GM21825 (cell line): ENCODE measurements at regions not wholly inside any gene's neighbourhood (a gene's known extent, or its start where the extent isn't known, plus 50 kb on each side); places are given as distances from the start of the nearest gene placed in this dataset.
"Not testable (repeated sequence)": the region's sequence is repeated elsewhere in the genome, so short reads cannot be mapped to it uniquely, and the experiment has no call there.

Experiments
- ATAC-seq: cut with Tn5 transposase; IDR thresholded peaks from one replicate; pipeline ENCODE4 v1.9.1; 2021; ENCODE audit warnings: mild to moderate bottlenecking, moderate library complexity; ENCODE audit not compliant: unreplicated experiment

DNA sequence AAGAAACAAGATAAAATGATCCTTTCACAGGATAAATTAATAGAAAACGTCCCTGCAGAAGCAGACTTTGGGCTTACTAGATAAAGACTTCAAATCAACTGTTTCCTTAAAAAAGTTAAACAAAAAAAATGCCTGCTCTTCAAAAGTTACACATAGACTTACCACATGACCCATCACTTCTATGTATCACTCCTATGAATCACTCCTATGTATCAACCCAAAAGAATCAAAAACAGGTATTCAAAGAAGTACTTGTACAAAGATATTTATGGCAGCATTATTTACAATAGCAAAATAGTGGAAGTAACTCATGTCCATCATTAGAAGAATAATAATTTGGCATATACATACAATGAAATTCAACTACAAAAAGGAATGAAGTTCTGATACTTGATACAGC is 56.3 kb upstream of the PRDM9 start:
- ATAC-seq, result no peak

DNA sequence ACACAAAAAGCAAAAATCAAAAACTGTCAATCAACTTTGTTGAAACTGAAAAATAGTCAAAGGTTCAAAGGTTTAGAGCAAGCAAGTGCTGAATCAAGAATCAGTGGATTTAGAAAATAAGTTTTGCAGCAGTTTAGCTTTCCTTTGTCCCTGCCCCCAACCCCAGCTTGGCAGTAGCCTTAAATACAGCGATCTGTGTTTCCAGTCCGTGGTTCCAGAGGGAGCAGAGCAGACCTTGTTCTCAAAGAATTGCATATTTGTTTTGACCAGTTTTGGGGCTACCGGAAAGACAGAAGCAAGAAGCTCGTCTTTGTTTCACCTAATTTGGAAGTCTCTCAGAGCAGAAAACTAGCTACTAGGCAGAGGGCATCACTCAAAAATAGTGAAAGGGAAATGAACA is 57.2 kb upstream of the PRDM9 start:
- no peak for ATAC-seq

DNA sequence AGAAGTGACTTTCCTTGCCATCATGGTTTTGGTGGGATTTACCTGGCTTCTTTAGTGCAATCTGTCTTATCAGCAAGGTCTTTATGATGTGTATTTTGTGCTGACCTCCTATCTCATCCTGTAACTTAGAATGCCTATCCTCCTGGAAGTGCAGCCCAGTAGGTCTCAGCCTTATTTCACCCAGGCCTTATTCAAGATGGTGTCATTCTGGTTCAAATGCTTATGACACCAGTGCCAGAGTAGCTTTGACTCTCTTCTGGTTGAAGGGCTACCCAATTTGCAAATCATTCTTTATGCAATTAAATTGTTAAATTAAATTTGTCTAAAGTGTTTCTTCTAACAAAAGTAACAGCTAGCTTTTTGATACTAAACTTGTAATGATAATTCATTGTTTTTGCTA is 58.8 kb upstream of the PRDM9 start:
- no peak for ATAC-seq

DNA sequence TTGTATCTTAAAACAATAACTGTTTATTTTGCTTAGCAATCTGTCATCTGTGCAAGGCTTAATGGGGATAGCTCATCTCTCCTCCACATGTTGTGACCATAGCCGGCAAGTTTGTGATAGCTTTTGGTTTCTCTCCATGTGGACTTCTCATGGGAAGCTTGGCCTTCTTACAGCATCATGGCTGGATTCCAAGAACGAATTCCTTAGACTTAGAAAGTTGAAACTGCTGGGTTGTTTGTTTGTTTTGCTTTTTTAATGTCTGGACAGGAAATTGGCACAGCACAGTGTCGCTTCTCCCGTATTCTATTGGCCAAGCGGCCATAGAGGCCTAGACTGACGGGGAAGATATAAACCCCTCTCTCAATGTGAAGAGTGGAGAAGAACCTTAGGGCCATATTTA is 61.0 kb upstream of the PRDM9 start:
- ATAC-seq, result no peak

DNA sequence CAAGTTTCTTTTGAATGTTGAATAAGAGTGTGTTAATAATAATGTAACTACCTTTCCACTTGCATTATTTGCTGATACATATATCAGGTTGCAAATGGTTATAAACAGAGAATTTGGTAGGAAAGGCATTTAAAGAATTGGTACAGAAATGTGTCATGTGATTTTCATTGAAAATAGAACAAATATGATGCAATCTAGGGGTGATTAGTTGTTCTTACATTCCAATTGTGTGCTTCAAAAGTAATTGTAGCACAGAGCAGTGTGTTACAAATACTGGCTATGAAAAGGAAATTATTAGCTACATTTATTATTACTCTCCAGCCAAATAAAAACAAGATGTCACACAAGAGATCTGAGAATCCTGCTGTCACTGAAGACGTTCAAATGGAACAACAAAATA is 61.8 kb upstream of the PRDM9 start:
- no peak for ATAC-seq

DNA sequence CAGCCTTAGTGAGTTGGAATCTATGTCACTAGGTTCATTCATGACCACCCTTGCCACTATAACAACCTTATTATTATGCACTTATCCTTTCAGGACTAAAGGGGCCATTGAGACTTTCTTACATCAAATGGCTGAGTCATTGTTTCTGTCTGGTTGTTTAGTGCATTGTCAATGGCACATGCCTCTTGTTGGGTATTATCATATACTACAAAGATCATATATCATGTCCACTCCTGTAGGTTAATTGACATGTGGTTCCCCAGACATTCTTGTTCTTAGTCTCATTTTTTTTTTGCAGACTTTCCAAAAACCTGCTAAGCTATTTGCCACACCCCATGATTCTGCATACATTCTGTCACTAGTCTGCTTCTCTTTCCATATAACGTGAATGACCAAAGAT is 66.7 kb upstream of the PRDM9 start:
- ATAC-seq, result no peak

DNA sequence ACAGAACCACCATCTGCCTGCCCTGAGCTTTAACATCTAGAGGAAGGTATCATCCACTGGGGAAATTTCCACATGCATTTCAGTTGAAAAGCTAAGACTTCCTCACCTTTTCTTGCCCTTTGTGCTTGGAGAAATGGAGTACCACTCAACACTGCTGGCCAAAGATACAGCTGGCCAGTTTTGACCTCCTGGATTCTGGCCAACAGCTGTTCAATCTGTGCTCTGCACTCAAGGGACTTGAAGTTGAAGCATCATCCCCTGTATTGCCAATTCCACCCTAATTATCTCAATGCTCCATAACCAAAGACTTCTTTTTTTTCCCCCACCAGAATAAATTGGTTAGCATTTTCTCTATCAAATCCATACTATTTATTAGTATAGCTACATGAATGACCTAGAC is 70.4 kb upstream of the PRDM9 start:
- no peak for ATAC-seq

DNA sequence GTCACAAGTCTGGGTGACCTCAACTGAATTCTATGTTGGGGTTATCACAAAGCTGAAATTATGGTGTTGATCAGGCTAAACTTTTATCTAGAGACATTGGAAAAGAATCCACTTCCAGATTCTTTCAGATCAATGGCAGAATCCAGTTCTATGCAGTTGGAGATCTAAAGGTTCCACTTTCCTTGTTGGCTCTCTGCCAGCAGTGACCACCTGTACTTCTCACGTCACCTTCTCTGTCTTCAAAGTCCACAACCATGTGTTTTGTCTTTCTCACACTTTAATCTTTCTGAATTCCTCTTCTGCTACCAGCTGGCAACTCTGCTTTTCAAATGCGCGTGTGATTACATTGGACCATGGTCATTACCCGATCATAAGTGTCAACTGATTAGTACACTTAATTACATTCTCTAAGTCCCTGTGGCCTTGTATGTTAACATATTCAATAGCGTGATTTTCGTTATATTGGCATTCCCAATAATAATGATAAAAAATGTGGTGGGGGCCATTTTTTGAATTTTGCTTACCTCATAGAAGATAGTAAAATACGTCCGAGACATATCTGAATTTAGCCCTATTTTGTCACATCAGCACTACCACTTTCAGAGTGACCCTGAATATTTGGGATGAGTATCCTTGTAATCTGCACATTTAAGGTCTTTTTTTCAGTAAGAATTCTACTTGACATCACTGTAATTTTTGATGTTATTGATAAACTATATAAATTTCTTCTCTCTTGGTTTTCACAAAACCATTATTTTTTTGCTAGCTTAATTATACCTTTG is 73.7 kb upstream of the PRDM9 start:
- no peak for ATAC-seq

DNA sequence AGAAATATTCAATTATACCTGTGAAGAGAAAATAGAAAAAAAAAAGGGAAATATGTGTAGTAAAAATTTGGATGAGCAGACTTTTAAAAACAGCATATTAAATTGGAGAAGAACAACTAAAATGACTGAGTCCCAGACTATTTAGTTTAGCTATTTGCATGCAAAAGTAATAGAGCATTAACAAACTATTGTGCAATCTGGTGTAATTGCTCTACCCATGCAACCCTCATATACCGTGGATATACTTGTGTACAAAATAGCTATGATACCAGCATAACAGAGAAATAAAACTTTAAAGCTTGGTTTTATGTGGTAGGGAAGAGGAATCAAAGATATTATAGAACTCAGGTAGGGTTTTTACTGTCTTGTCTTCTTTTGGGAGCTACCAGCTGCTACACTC is 78.7 kb upstream of the PRDM9 start:
- ATAC-seq, result no peak

DNA sequence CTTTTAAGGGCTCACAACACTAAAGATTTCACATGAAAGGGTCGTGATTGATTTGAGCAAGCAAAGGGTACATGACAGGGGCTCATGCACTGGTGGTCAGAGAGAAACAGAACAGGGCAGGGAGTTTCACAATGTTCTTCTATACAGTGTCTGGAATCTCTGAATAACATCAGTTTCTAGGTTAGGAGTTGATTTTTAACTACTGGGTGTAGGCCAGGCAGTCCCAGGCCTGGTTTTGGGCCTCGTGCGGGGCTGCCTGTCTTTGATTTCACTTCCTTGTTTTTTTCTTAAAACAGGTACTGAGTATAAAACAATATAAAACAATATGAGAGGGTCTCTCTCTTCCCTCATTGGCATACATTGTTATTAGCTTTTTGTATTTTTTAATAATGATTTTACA is 87.2 kb upstream of the PRDM9 start:
- ATAC-seq, result not testable (repeated sequence)

DNA sequence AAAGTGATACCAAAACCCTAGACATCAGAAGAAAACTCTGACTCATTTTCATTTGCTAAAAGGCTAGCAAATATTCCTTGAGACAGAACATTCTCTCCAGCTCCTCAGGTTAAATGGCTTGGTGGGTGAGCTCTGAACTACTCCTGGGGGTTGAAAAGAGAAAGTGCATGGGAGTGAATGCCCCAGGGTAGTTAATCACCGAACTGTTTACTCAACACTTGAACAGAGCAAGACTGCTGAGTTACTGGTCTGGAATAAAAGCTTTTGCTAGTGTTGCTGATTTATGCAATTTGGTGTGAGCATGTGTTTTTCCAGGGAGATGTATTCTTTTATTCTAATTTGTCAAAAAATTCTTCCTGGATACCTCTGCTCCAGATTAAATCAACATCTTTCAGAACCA is 88.3 kb upstream of the PRDM9 start:
- no peak for ATAC-seq

DNA sequence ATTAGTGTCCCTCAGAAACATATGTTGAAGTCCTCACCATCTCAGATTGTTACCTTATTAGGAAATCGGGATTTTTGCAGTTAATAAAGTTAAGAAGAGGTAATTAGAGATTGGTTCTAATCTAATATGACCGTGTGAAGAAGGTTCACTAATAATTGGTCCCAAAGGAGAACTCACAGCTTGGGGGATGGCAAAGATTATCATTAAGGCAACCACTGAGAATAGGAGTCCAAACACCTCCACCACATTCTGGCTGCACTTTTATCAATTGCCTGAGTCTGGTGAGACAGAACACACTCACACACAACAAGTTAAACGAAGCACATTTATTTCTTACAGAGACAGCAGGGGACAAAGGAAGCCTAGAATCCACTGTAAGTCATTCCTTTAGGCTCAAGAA is 94.9 kb upstream of the PRDM9 start:
- no peak for ATAC-seq

DNA sequence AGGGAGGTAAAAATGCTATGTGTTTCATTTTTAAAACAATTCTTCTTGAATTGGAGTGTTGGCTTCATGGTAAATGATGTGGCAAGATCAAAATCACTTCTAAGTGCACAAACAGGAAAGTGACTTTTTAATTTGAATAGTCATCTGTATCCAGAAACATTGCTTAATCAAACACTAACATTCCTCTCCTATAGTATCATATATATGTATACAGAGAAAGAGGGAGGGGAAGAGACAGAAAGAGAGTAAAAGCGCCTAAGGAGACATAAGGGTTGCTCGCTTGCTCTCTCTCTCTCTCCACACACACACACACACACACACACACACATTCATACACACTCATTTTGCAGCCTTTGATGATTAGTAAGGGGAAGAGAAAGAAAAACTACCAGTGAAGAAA is 95.4 kb upstream of the PRDM9 start:
- ATAC-seq, result no peak

DNA sequence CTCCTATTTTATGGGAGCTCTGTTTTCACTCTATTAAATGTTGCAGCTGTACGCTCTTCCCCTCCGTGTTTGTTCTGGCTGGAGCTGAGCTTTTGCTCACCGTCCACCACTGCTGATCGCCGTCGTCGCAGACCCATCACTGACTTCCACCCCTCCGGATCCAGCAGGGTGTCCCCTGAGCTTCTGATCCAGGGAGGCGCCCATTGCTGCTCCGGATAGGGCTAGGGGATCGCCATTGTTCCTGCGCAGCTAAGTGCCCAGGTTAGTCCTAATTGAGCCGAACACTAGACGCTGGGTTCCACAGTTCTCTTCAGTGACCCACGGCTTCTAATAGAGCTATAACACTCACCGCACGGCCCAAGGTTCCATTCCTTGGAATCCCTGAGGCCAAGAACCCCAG is 96.2 kb upstream of the PRDM9 start:
- no peak for ATAC-seq

DNA sequence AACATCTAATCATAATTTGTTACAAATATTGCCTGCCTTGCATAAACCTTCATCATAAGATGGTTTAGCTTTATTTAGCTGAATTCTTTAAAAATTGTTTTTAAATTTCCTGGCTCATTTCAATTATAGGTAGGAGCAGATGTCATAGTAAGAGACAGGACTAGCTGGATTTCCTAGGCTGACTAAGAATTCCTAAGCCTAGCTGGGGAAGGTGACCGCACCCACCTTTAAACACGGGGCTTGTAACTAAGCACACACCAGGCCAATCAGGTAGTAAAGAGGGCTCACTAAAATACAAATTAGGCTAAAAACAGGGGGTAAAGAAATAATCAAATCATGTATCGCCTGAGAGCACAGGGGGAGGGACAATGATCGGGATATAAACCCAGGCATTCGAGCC is 96.6 kb upstream of the PRDM9 start:
- not testable (repeated sequence) for ATAC-seq

DNA sequence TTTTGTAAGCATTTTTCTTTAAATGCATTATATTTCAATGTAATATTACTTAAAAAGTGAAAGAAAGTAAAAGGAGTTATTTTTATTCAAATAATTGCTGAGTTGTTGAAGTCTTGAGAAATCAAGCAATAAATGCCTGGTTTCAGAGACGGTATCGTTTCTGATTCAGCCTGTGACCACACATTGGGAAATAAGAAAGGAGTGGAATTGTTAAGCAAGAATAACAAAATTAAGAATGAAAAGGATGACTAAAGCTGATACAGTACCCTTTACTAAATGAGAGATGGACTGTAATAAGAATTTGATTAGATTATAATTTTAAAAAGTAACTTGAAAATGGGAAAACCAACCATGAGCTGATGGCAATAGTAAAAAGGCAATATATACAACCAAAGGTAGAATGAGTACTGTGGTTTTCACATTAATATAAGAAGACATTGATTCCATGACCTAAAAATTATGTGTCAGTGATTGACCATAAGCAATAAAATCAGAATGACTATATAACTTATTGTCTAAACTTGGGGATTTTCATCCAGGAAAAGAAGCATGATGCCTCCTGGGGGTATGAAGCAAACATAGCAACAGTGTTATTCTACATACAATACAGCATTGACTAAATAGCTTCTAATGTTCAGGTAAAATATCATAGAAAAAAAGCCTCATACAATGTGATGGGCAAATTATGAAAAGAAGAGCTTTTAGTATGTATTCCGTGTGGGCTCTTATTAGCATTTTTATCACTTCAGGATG is 101.9 kb upstream of the PRDM9 start:
- ATAC-seq, result no peak

DNA sequence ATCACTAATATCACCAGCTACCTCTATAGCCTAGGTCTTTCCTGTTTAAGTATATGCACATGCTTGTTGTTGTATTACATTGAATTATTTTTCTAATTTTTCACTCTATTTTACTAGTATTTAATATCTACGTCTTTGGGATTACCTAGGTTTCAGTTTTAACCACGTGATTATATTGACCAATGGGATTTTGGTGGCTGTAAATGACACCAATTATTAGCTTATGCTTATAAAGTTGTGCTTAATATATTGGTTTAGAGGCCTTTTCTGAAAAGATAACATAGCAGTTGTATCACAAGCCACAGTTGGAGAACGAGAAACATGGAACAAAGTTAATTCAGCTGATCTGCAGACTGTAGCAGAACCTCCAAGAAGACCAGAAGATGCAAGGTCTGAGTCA is 104.8 kb upstream of the PRDM9 start:
- no peak for ATAC-seq

DNA sequence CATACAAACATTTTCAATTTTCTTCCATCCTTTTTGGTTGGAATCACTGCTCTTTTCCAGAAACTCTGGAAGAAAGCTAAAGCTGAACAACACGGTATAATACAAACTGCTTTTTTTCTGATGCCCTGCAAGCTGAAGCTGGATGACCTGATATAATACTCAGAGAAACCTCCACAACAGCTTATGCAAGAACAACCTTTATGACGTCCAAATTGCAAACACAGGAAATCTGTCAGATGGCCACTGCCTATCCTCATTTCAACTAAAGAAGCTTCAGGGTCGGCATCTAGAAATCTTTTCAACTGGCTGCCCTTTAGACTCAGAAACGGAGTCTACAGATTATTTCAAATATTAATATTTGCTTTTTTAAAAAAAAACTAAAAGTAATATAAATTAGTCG is 106.5 kb upstream of the PRDM9 start:
- no peak for ATAC-seq

DNA sequence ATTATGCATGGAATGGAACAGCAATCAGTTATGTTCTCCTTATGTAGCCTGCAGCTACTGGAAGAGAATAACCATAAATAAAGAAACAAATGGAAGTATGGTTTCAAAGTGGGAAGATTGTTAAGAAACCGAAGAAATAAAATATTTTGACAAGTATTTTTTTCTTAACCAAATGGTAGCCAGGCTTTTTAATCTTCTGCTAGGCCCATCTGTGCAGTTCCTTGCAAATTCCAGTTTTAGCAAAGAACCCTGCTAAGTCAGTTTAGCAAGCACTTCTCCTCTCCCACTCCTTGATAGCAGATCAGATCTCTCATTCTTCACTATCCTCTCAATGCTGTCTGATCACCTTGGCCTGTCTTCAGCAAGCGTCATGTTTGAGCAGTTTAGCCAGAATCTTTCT is 111.1 kb upstream of the PRDM9 start:
- no peak for ATAC-seq

DNA sequence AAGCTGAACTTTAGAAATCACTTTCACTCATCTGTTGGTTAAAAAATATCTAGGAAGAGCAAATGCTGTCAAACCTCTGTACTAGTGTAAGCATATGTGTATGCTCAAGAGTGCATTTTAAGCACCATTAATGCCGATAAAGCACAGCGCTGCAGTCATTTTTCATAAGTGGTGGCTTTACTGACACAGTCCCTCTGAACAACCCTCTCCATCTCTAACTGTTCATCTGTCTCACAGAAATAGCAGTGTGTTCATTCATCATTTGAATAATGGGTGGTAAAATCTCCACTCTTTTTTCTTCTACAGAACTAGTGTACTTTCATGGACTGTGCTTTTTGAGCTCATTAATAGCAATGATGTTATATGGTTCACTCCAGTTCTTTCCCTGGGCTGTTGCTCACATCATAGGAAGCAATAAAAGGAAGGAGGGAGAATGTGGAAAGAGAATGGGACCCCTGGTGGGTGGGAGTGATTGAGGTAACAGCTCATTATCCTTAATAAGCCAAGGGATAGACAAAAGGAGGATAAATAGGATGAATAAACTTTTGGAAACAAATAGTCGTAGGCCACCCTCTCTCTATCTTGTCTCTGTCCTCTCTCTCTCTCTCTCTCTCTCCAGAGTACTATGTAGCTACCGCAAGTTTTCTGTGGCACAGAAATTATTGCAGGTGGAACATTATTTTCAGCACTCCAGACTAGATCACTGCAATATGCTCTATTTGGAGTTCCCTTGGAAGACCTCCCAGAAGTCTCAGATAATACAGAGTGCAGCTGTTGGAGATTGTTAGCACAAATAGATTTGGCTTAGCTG is 117.9 kb upstream of the PRDM9 start:
- ATAC-seq, result no peak

DNA sequence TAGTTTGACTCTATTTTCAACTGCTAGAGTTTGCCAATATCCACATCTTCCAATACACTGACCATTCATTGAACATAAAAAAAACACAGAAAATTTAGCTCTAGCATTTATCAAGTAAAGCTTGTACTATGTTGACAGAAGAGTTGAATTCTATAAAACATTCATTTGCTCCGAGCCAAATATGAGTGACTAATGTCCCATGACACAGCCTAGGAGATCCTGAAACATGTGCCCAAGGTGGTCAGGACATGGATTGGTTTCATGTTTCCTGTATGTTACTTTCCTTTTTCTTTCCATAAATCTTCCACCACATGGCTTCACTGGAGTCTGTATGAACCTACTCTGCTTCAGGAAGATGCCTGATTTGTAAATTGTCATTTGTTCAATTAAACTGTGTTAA is 122.4 kb upstream of the PRDM9 start:
- no peak for ATAC-seq

DNA sequence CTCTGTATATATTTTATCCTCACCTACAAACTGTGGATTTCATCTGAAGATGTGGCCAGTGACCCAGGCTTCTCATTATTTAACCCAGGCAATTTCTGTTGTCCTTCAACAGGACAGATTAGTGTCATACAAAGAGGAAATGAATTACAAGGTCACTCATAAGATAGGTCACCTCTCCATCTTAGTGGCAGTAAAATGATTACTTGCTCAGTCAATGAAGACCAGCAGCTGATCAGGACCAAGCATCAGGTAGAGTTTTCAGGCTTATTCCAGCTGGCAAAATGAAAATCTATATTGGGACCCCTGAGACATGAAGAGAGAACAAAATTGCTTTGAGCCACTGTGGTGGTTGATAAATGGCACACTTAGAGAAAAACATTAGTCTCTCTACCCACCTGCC is 135.2 kb upstream of the PRDM9 start:
- no peak for ATAC-seq
